Suprapubic skin (tissue), 4 donors: ENCODE measurements at regions not wholly inside any gene's neighbourhood (a gene's known extent, or its start where the extent isn't known, plus 50 kb on each side); places are given as distances from the start of the nearest gene placed in this dataset.
"Not testable (repeated sequence)": the region's sequence is repeated elsewhere in the genome, so short reads cannot be mapped to it uniquely, and the experiment has no call there.

Experiments used
- DNase-seq, 2 donors: peaks; one replicate each; pipeline ENCODE4 v3.0.0-alpha.2; 2019; ENCODE audit warnings: low spot score in 2 of 2
- H3K27ac ChIP-seq: fragments of 200-600 bp; sonication (generic); one replicate; pipeline ENCODE4 v1.5.1; 2019
- H3K27me3 ChIP-seq: fragments of 200-600 bp; sonication (generic); one replicate; pipeline ENCODE4 v1.5.1; 2019
- H3K36me3 ChIP-seq: fragments of 200-600 bp; sonication (generic); one replicate; pipeline ENCODE4 v1.5.1; 2019
- H3K4me1 ChIP-seq: fragments of 200-600 bp; sonication (generic); one replicate; pipeline ENCODE4 v1.5.1; 2019
- H3K4me3 ChIP-seq: fragments of 200-600 bp; sonication (generic); one replicate; pipeline ENCODE4 v1.5.1; 2019; ENCODE audit warnings: mild to moderate bottlenecking
- H3K9me3 ChIP-seq: fragments of 200-600 bp; sonication (generic); one replicate; pipeline ENCODE4 v1.5.1; 2019
- CTCF ChIP-seq, 2 donors: fragments of 200-600 bp in 1 of 2; fragments of 450-650 bp in 1 of 2; sonication (generic) in 1 of 2; IDR thresholded peaks; one replicate each; pipeline ENCODE4 v1.5.1; 2016 to 2019; ENCODE audit warnings: antibody characterized with exemption in 2 of 2, mild to moderate bottlenecking in 1 of 2, moderate library complexity in 1 of 2
- EP300 ChIP-seq: sonication (generic); formaldehyde crosslinking; IDR thresholded peaks from one replicate; pipeline ENCODE4 v1.6.1; 2017; ENCODE audit warnings: antibody characterized with exemption
- POLR2A ChIP-seq, 2 donors: fragments of 450-650 bp; IDR thresholded peaks; one replicate each; pipeline ENCODE4 v1.6.1; 2017; ENCODE audit warnings: antibody characterized with exemption in 2 of 2, mild to moderate bottlenecking in 2 of 2, moderate library complexity in 2 of 2
- POLR2AphosphoS5 ChIP-seq, 3 donors: sonication (generic); formaldehyde crosslinking; IDR thresholded peaks; one replicate each; pipeline ENCODE4 v1.6.1; 2017; ENCODE audit warnings: antibody characterized with exemption in 3 of 3
- WGBS: methylation state at CpG from one replicate; pipeline ENCODE4 v1.1.5; 2018; 5-methylcytosine and 5-hydroxymethylcytosine counted together

GRCh38 chrX:35561985-35562384, 236.2 kb upstream of the MAGEB16 start:
- no peaks in the 10 kb centered on the region for H3K27me3 ChIP-seq
- no peak for DNase-seq
- H3K4me3 ChIP-seq, result no peak overlapping the region
- TF ChIP-seq POLR2AphosphoS5 (IDR thresholded peaks at IDR 0.05) (no peak), EP300 (no peak), POLR2A (IDR thresholded peaks at IDR 0.05) (no peak), CTCF (IDR thresholded peaks at IDR 0.05) (no peak)
- 77% methylated on average over 1 of the region's 1 CpG for WGBS
- no peaks in the 10 kb centered on the region for H3K4me1 ChIP-seq
- no peak overlapping the region for H3K27ac ChIP-seq
- no peaks in the 10 kb centered on the region for H3K9me3 ChIP-seq
- H3K36me3 ChIP-seq, result no peaks in the 10 kb centered on the region

GRCh38 chrX:35562395-35562794, 235.7 kb upstream of the MAGEB16 start:
- Histone ChIP-seq H3K27ac (no peak overlapping the region), H3K4me3 (no peak overlapping the region), H3K4me1 (no peaks in the 10 kb centered on the region), H3K9me3 (no peaks in the 10 kb centered on the region), H3K36me3 (no peaks in the 10 kb centered on the region), H3K27me3 (no peaks in the 10 kb centered on the region)
- no peak for DNase-seq
- TF ChIP-seq POLR2A (IDR thresholded peaks at IDR 0.05), result no peak
- TF ChIP-seq CTCF (IDR thresholded peaks at IDR 0.05), result no peak
- TF ChIP-seq EP300, result no peak
- no peak for TF ChIP-seq POLR2AphosphoS5 (IDR thresholded peaks at IDR 0.05)
- 68% methylated on average over 3 of the region's 3 CpGs for WGBS

- Histone ChIP-seq H3K27me3 (no peaks in the 10 kb centered on the region), H3K36me3 (no peaks in the 10 kb centered on the region), H3K27ac (no peak overlapping the region), H3K9me3 (no peaks in the 10 kb centered on the region), H3K4me1 (no peaks in the 10 kb centered on the region), H3K4me3 (no peak overlapping the region)
- TF ChIP-seq CTCF (IDR thresholded peaks at IDR 0.05) (no peak), EP300 (no peak), POLR2AphosphoS5 (IDR thresholded peaks at IDR 0.05) (no peak), POLR2A (IDR thresholded peaks at IDR 0.05) (no peak)
- DNase-seq, result no peak
These were observed 207.9 kb upstream of the MAGEB16 start for GRCh38 chrX:35590210-35590609.

GRCh38 chrX:35611562-35611961, 186.6 kb upstream of the MAGEB16 start:
- H3K27me3 ChIP-seq, H3K36me3 ChIP-seq, H3K4me3 ChIP-seq, H3K4me1 ChIP-seq, H3K9me3 ChIP-seq, H3K27ac ChIP-seq, DNase-seq: not testable (repeated sequence)
- 68% methylated on average over 6 of the region's 6 CpGs for WGBS

GRCh38 chrX:35617836-35618235, 180.3 kb upstream of the MAGEB16 start:
- H3K36me3 ChIP-seq, result no peaks in the 10 kb centered on the region
- H3K4me1 ChIP-seq, result no peaks in the 10 kb centered on the region
- no peaks in the 10 kb centered on the region for H3K27me3 ChIP-seq
- DNase-seq, result no peak
- H3K9me3 ChIP-seq, result no peaks in the 10 kb centered on the region
- no peak for TF ChIP-seq POLR2AphosphoS5 (IDR thresholded peaks at IDR 0.05)
- no peak for TF ChIP-seq CTCF (IDR thresholded peaks at IDR 0.05)
- TF ChIP-seq POLR2A (IDR thresholded peaks at IDR 0.05), result no peak
- TF ChIP-seq EP300, result no peak
- H3K4me3 ChIP-seq, result no peak overlapping the region
- 70% methylated on average over 2 of the region's 2 CpGs for WGBS
- no peak overlapping the region for H3K27ac ChIP-seq

GRCh38 chrX:35622040-35622439, 176.1 kb upstream of the MAGEB16 start:
- Histone ChIP-seq H3K27ac (no peak overlapping the region), H3K4me1 (no peaks in the 10 kb centered on the region), H3K4me3 (no peak overlapping the region), H3K27me3 (no peaks in the 10 kb centered on the region), H3K36me3 (no peaks in the 10 kb centered on the region), H3K9me3 (no peaks in the 10 kb centered on the region)
- 60% methylated on average over 2 of the region's 2 CpGs for WGBS
- no peak for TF ChIP-seq CTCF (IDR thresholded peaks at IDR 0.05)
- TF ChIP-seq POLR2AphosphoS5 (IDR thresholded peaks at IDR 0.05), result no peak
- no peak for TF ChIP-seq POLR2A (IDR thresholded peaks at IDR 0.05)
- TF ChIP-seq EP300, result no peak
- DNase-seq, result no peak
